ENCODE measurements at regions not wholly inside any gene's neighbourhood (a gene's known extent, or its start where the extent isn't known, plus 50 kb on each side); places are given as distances from the start of the nearest gene placed in this dataset.

- ATAC-seq (replicated peaks in 1 of 4), result no peak
- H3K4me1 ChIP-seq (ENCODE audit: control insufficient read depth in 1 of 2, extremely low read depth in 1 of 2, insufficient read depth in 2 of 2, low read length in 2 of 2), result no peaks in the 10 kb centered on the region
- no peak overlapping the region for H3K27ac ChIP-seq (ENCODE audit: low read length)
- Mint-ChIP-seq H3K4me3 (no peak overlapping the region), H3K9me3 (peaks cover 2 to 6% (median 3%) of the 10 kb centered on the region in 3 donors), H3K36me3 (no peaks in the 10 kb centered on the region), H3K27ac (no peak overlapping the region), H3K4me1 (no peaks in the 10 kb centered on the region), H3K27me3 (no peaks in the 10 kb centered on the region)
- no peaks in the 10 kb centered on the region for H3K9me3 ChIP-seq
- H3K36me3 ChIP-seq (ENCODE audit: control insufficient read depth in 2 of 2, extremely low read depth in 1 of 2, insufficient read depth in 1 of 2, low read length in 1 of 2), result no peaks in the 10 kb centered on the region
- no CpG with 5 or more reads among the region's 7 CpGs for WGBS (ENCODE audit: insufficient coverage)
- ChIA-PET POLR2A (no interaction called here), CTCF (interaction anchor here in 1 of 2 donors (0.6 kb wide), 1 partner anchor 23 kb away, joined by 4 read pairs; no protein-coding TSS in a partner anchor)
- no peak overlapping the region for H3K4me3 ChIP-seq (ENCODE audit: control insufficient read depth in 1 of 2, extremely low read depth in 1 of 2, low read length in 1 of 2)
- H3K27me3 ChIP-seq (replicated peaks in 1 of 2; ENCODE audit: control insufficient read depth in 2 of 2, extremely low read depth in 1 of 2, insufficient read depth in 2 of 2, low read length in 1 of 2), result no peaks in the 10 kb centered on the region
- no peak for DNase-seq
Observed at GRCh38 chr11:90803831-90804230, 581.0 kb upstream of the CHORDC1 start.

DNA sequence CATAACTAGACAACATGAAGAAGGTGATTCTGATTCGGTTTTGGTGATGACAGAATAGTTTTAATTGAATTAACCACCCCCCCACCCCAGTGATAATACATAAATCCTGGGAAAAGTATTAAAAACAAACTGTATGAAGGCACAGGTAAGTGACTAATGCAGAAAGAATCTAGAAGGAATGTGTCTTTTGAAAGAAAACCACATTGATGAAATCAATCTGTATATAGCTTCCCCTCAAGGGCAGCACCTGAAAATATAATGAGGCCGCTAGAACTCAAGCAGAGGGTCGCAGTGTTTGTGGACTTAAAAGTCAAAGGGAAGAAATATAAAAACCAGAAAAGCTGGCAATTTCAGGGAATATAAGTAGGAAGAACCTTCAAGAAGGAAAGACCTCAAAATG is 580.5 kb upstream of the CHORDC1 start:
- H3K27me3 Mint-ChIP-seq, result no peaks in the 10 kb centered on the region
- no peak overlapping the region for H3K4me3 Mint-ChIP-seq
- H3K4me3 ChIP-seq (ENCODE audit: control insufficient read depth in 1 of 2, extremely low read depth in 1 of 2, low read length in 1 of 2), result no peak overlapping the region
- no peaks in the 10 kb centered on the region for H3K36me3 Mint-ChIP-seq
- H3K27ac ChIP-seq (ENCODE audit: low read length), result no peak overlapping the region
- H3K27me3 ChIP-seq (replicated peaks in 1 of 2; ENCODE audit: control insufficient read depth in 2 of 2, extremely low read depth in 1 of 2, insufficient read depth in 2 of 2, low read length in 1 of 2), result no peaks in the 10 kb centered on the region
- DNase-seq (no peak), ATAC-seq (replicated peaks in 1 of 4) (no peak)
- WGBS (ENCODE audit: insufficient coverage), result no CpG with 5 or more reads among the region's 3 CpGs
- POLR2A ChIA-PET, result no interaction called here
- H3K9me3 Mint-ChIP-seq, result peaks cover 2 to 8% (median 7%) of the 10 kb centered on the region in 3 donors
- CTCF ChIA-PET, result no interaction called here
- H3K27ac Mint-ChIP-seq, result no peak overlapping the region
- no peaks in the 10 kb centered on the region for H3K36me3 ChIP-seq (ENCODE audit: control insufficient read depth in 2 of 2, extremely low read depth in 1 of 2, insufficient read depth in 1 of 2, low read length in 1 of 2)
- H3K4me1 ChIP-seq (ENCODE audit: control insufficient read depth in 1 of 2, extremely low read depth in 1 of 2, insufficient read depth in 2 of 2, low read length in 2 of 2), result no peaks in the 10 kb centered on the region
- H3K4me1 Mint-ChIP-seq, result no peaks in the 10 kb centered on the region
- no peaks in the 10 kb centered on the region for H3K9me3 ChIP-seq

GRCh38 chr11:90798769-90799168 is 575.9 kb upstream of the CHORDC1 start:
- CTCF ChIA-PET, result interaction anchor here in 1 of 2 donors (0.6 kb wide), 1 partner anchor 32 kb away, joined by 3 read pairs; no protein-coding TSS in a partner anchor
- H3K27me3 Mint-ChIP-seq, result no peaks in the 10 kb centered on the region

DNA sequence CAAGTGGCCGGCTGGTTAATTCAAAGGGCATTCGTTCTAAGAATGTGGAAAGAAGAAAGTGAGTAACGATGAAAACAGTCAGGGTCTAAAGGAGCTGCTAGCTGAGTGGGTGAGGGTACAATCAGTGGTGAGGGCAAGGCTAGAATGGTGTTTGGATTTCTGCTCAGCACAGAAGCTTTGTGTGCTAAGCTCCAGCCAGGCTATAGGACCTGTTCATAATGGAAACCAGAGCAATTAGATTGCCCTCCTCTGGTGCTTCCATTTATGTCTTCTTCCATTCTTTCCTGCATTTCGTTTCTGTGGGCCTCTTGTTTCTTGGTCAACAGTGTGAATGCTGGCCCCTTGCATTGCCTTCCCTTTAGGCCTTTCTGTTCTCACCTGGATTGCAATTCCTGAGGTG is 572.9 kb upstream of the CHORDC1 start:
- no peak overlapping the region for H3K27ac Mint-ChIP-seq
- Histone ChIP-seq H3K27me3 (replicated peaks in 1 of 2; ENCODE audit: control insufficient read depth in 2 of 2, extremely low read depth in 1 of 2, insufficient read depth in 2 of 2, low read length in 1 of 2) (no peaks in the 10 kb centered on the region), H3K27ac (ENCODE audit: low read length) (no peak overlapping the region), H3K9me3 (no peaks in the 10 kb centered on the region), H3K4me3 (ENCODE audit: control insufficient read depth in 1 of 2, extremely low read depth in 1 of 2, low read length in 1 of 2) (no peak overlapping the region), H3K36me3 (ENCODE audit: control insufficient read depth in 2 of 2, extremely low read depth in 1 of 2, insufficient read depth in 1 of 2, low read length in 1 of 2) (no peaks in the 10 kb centered on the region), H3K4me1 (ENCODE audit: control insufficient read depth in 1 of 2, extremely low read depth in 1 of 2, insufficient read depth in 2 of 2, low read length in 2 of 2) (no peaks in the 10 kb centered on the region)
- no peaks in the 10 kb centered on the region for H3K4me1 Mint-ChIP-seq
- CTCF ChIA-PET, result no interaction called here
- no peaks in the 10 kb centered on the region for H3K27me3 Mint-ChIP-seq
- H3K9me3 Mint-ChIP-seq, result peaks cover 8 to 11% (median 11%) of the 10 kb centered on the region in 3 donors
- 63% methylated on average over 4 of the region's 4 CpGs for WGBS (ENCODE audit: insufficient coverage)
- H3K36me3 Mint-ChIP-seq, result no peaks in the 10 kb centered on the region
- H3K4me3 Mint-ChIP-seq, result no peak overlapping the region
- ATAC-seq (replicated peaks in 1 of 4) (no peak), DNase-seq (no peak)
- POLR2A ChIA-PET, result no interaction called here

More at GRCh38 chr11:90798769-90799168, 575.9 kb upstream of the CHORDC1 start:
- H3K27ac Mint-ChIP-seq, result no peak overlapping the region
- H3K4me1 Mint-ChIP-seq, result no peaks in the 10 kb centered on the region
- DNase-seq (no peak), ATAC-seq (replicated peaks in 1 of 4) (no peak)
- H3K9me3 Mint-ChIP-seq, result peaks cover 9 to 11% (median 10%) of the 10 kb centered on the region in 3 donors
- no peak overlapping the region for H3K27ac ChIP-seq (ENCODE audit: low read length)
- no peaks in the 10 kb centered on the region for H3K27me3 ChIP-seq (replicated peaks in 1 of 2; ENCODE audit: control insufficient read depth in 2 of 2, extremely low read depth in 1 of 2, insufficient read depth in 2 of 2, low read length in 1 of 2)
- no peak overlapping the region for H3K4me3 Mint-ChIP-seq
- H3K4me1 ChIP-seq (ENCODE audit: control insufficient read depth in 1 of 2, extremely low read depth in 1 of 2, insufficient read depth in 2 of 2, low read length in 2 of 2), result no peaks in the 10 kb centered on the region
- H3K36me3 Mint-ChIP-seq, result no peaks in the 10 kb centered on the region
- H3K36me3 ChIP-seq (ENCODE audit: control insufficient read depth in 2 of 2, extremely low read depth in 1 of 2, insufficient read depth in 1 of 2, low read length in 1 of 2), result no peaks in the 10 kb centered on the region
- no peaks in the 10 kb centered on the region for H3K9me3 ChIP-seq
- POLR2A ChIA-PET, result no interaction called here
- no peak overlapping the region for H3K4me3 ChIP-seq (ENCODE audit: control insufficient read depth in 1 of 2, extremely low read depth in 1 of 2, low read length in 1 of 2)
- 75% methylated on average over 1 of the region's 3 CpGs for WGBS (ENCODE audit: insufficient coverage)

- ATAC-seq (replicated peaks in 1 of 4) (no peak), DNase-seq (no peak)
- no peak overlapping the region for H3K27ac Mint-ChIP-seq
Observed at GRCh38 chr11:90788961-90789360, 566.1 kb upstream of the CHORDC1 start.

DNA sequence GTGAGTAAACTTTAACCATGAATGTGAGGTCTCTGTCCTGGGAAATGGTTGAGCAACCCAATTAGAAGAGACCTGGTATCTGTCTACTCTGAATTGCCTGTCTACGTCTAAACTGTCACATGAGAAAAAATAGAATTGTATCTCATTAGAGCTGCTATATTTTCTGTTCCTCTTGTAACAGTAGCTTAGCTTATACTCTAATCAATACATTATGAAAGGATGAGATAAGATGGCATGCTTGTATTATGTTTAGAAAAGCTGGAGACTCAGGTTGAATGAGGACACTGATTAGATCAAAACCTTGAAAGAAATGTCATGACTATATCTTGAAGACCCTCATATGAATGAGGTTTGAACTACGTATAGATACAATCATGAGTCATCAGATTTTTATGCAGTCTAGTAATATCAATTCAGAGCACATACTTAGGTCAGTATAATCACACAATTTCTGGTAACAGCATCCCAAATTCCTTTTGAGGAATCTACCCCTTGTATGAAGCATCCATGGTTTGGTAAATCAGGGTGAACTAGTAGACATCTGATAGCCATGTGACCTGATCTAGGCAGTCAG is 561.5 kb upstream of the CHORDC1 start:
- H3K27me3 ChIP-seq (replicated peaks in 1 of 2; ENCODE audit: control insufficient read depth in 2 of 2, extremely low read depth in 1 of 2, insufficient read depth in 2 of 2, low read length in 1 of 2), result no peaks in the 10 kb centered on the region
- no CpG with 5 or more reads among the region's 2 CpGs for WGBS (ENCODE audit: insufficient coverage)
- Mint-ChIP-seq H3K27ac (no peak overlapping the region), H3K36me3 (no peaks in the 10 kb centered on the region), H3K4me3 (no peak overlapping the region), H3K27me3 (no peaks in the 10 kb centered on the region), H3K9me3 (peaks cover 15 to 30% (median 20%) of the 10 kb centered on the region in 3 donors), H3K4me1 (no peaks in the 10 kb centered on the region)
- ATAC-seq (replicated peaks in 1 of 4) (no peak), DNase-seq (no peak)
- ChIA-PET CTCF (no interaction called here), POLR2A (no interaction called here)
- H3K4me3 ChIP-seq (ENCODE audit: control insufficient read depth in 1 of 2, extremely low read depth in 1 of 2, low read length in 1 of 2), result no peak overlapping the region
- H3K27ac ChIP-seq (ENCODE audit: low read length), result no peak overlapping the region
- no peaks in the 10 kb centered on the region for H3K4me1 ChIP-seq (ENCODE audit: control insufficient read depth in 1 of 2, extremely low read depth in 1 of 2, insufficient read depth in 2 of 2, low read length in 2 of 2)
- peaks cover 2% of the 10 kb centered on the region for H3K9me3 ChIP-seq
- no peaks in the 10 kb centered on the region for H3K36me3 ChIP-seq (ENCODE audit: control insufficient read depth in 2 of 2, extremely low read depth in 1 of 2, insufficient read depth in 1 of 2, low read length in 1 of 2)

More at GRCh38 chr11:90788961-90789360, 566.1 kb upstream of the CHORDC1 start:
- Mint-ChIP-seq H3K4me1 (no peaks in the 10 kb centered on the region), H3K9me3 (peaks cover 10 to 22% (median 14%) of the 10 kb centered on the region in 3 donors), H3K4me3 (no peak overlapping the region), H3K36me3 (no peaks in the 10 kb centered on the region), H3K27me3 (no peaks in the 10 kb centered on the region)
- ChIA-PET POLR2A (no interaction called here), CTCF (no interaction called here)
- Histone ChIP-seq H3K4me1 (ENCODE audit: control insufficient read depth in 1 of 2, extremely low read depth in 1 of 2, insufficient read depth in 2 of 2, low read length in 2 of 2) (no peaks in the 10 kb centered on the region), H3K27ac (ENCODE audit: low read length) (no peak overlapping the region), H3K4me3 (ENCODE audit: control insufficient read depth in 1 of 2, extremely low read depth in 1 of 2, low read length in 1 of 2) (no peak overlapping the region), H3K9me3 (peaks cover 2% of the 10 kb centered on the region), H3K27me3 (replicated peaks in 1 of 2; ENCODE audit: control insufficient read depth in 2 of 2, extremely low read depth in 1 of 2, insufficient read depth in 2 of 2, low read length in 1 of 2) (no peaks in the 10 kb centered on the region), H3K36me3 (ENCODE audit: control insufficient read depth in 2 of 2, extremely low read depth in 1 of 2, insufficient read depth in 1 of 2, low read length in 1 of 2) (no peaks in the 10 kb centered on the region)
- 67% methylated on average over 2 of the region's 3 CpGs for WGBS (ENCODE audit: insufficient coverage)

DNA sequence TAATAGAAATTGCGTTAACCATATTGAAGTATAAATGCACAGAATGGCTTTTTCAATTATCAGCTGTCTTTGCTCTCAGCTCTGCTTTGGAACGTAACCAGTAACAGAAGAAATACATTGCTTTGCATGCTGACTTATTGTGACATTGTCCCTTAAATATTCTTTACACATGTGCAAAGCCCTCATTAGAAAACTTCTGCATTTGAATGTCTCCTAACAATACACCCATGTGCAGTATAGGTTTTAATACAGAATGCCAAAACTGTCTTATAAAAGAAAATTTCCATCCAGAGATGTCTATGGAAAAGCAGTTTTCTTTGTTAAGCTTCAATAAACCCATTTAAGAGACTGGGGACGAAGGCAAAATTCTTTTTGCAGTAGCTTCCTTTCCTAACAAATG is 560.3 kb upstream of the CHORDC1 start:
- Mint-ChIP-seq H3K4me1 (no peaks in the 10 kb centered on the region), H3K4me3 (no peak overlapping the region), H3K9me3 (peaks cover 17 to 24% (median 18%) of the 10 kb centered on the region in 3 donors), H3K27me3 (no peaks in the 10 kb centered on the region), H3K27ac (no peak overlapping the region), H3K36me3 (no peaks in the 10 kb centered on the region)
- H3K4me1 ChIP-seq (ENCODE audit: control insufficient read depth in 1 of 2, extremely low read depth in 1 of 2, insufficient read depth in 2 of 2, low read length in 2 of 2), result no peaks in the 10 kb centered on the region
- WGBS (ENCODE audit: insufficient coverage), result 60% methylated on average over 1 of the region's 3 CpGs
- no peak overlapping the region for H3K4me3 ChIP-seq (ENCODE audit: control insufficient read depth in 1 of 2, extremely low read depth in 1 of 2, low read length in 1 of 2)
- H3K36me3 ChIP-seq (ENCODE audit: control insufficient read depth in 2 of 2, extremely low read depth in 1 of 2, insufficient read depth in 1 of 2, low read length in 1 of 2), result no peaks in the 10 kb centered on the region
- peaks cover 2% of the 10 kb centered on the region for H3K9me3 ChIP-seq
- CTCF ChIA-PET, result no interaction called here
- no peaks in the 10 kb centered on the region for H3K27me3 ChIP-seq (replicated peaks in 1 of 2; ENCODE audit: control insufficient read depth in 2 of 2, extremely low read depth in 1 of 2, insufficient read depth in 2 of 2, low read length in 1 of 2)
- ATAC-seq (replicated peaks in 1 of 4) (no peak), DNase-seq (no peak)
- no peak overlapping the region for H3K27ac ChIP-seq (ENCODE audit: low read length)
- POLR2A ChIA-PET, result no interaction called here
